Right lung (tissue), 2 donors: ENCODE measurements at regions not wholly inside any gene's neighbourhood (a gene's known extent, or its start where the extent isn't known, plus 50 kb on each side); places are given as distances from the start of the nearest gene placed in this dataset.

Source experiments
- DNase-seq, 2 donors: peaks; one replicate each; pipeline ENCODE4 v3.0.0-alpha.2; 2013

- DNase-seq = peak in 1 of 2 donors; percentile 27
Observed at GRCh38 chr12:105986779-105987684, 151.7 kb downstream of the NUAK1 start.

GRCh38 chr12:105987685-105988035 is 151.1 kb downstream of the NUAK1 start:
- no peak for DNase-seq

GRCh38 chr12:105992849-105993740 is 145.7 kb downstream of the NUAK1 start:
- no peak for DNase-seq

- DNase-seq = no peak
Observed at GRCh38 chr12:105993766-105994555, 144.8 kb downstream of the NUAK1 start.

GRCh38 chr12:105995961-105996431 is 142.8 kb downstream of the NUAK1 start:
- no peak for DNase-seq

GRCh38 chr12:105998561-105998960 is 140.2 kb downstream of the NUAK1 start:
- DNase-seq = no peak

- no peak for DNase-seq
Observed at GRCh38 chr12:106000382-106001104, 138.2 kb downstream of the NUAK1 start.

- DNase-seq = no peak
Observed at GRCh38 chr12:106001105-106001836, 137.5 kb downstream of the NUAK1 start.

- DNase-seq = no peak
Observed at GRCh38 chr12:106001837-106002218, 136.9 kb downstream of the NUAK1 start.

- DNase-seq = no peak
Observed at GRCh38 chr12:106003297-106003696, 135.5 kb downstream of the NUAK1 start.

- DNase-seq = no peak
Observed at GRCh38 chr12:106004289-106004688, 134.5 kb downstream of the NUAK1 start.

- no peak for DNase-seq
Observed at GRCh38 chr12:106006382-106006781, 132.4 kb downstream of the NUAK1 start.

- DNase-seq = no peak
Observed at GRCh38 chr12:106006940-106007339, 131.8 kb downstream of the NUAK1 start.

- DNase-seq = no peak
Observed at GRCh38 chr12:106010741-106011140, 128.0 kb downstream of the NUAK1 start.
